Smooth muscle cell (in vitro differentiated cells): ENCODE measurements at regions not wholly inside any gene's neighbourhood (a gene's known extent, or its start where the extent isn't known, plus 50 kb on each side); places are given as distances from the start of the nearest gene placed in this dataset.

Source experiments
- DNase-seq: peaks from one replicate; lab custom pipeline; 2025; ENCODE audit not compliant: unreplicated experiment; lab: John Stamatoyannopoulos, UW
- H2AFZ ChIP-seq: fragments of 200-600 bp; sonication (generic); 2 replicates; pipeline ENCODE4 v1.6.0; 2016; ENCODE audit warnings: antibody characterized with exemption, low read depth, mild to moderate bottlenecking
- H3F3A ChIP-seq: fragments of 200-600 bp; sonication (generic); 2 replicates; pipeline ENCODE4 v1.6.0; 2017; ENCODE audit warnings: antibody characterized with exemption, low read depth
- H3K27ac ChIP-seq: fragments of 200-600 bp; sonication (generic); 2 replicates; pipeline ENCODE4 v1.5.1; 2016; ENCODE audit warnings: low read depth, mild to moderate bottlenecking
- H3K27me3 ChIP-seq: fragments of 200-600 bp; sonication (generic); 2 replicates; pipeline ENCODE4 v1.6.1; 2016; ENCODE audit warnings: low read depth, mild to moderate bottlenecking
- H3K36me3 ChIP-seq: fragments of 200-600 bp; sonication (generic); 2 replicates; pipeline ENCODE4 v1.5.1; 2016; ENCODE audit warnings: low read depth
- H3K4me1 ChIP-seq: fragments of 200-600 bp; sonication (generic); 2 replicates; pipeline ENCODE4 v1.5.1; 2016; ENCODE audit warnings: low read depth
- H3K4me2 ChIP-seq: fragments of 200-600 bp; sonication (generic); 2 replicates; pipeline ENCODE4 v1.6.0; 2016; ENCODE audit warnings: mild to moderate bottlenecking
- H3K4me3 ChIP-seq: fragments of 200-600 bp; sonication (generic); 2 replicates; pipeline ENCODE4 v1.5.1; 2016; ENCODE audit warnings: mild to moderate bottlenecking
- H3K79me2 ChIP-seq: fragments of 200-600 bp; sonication (generic); 2 replicates; pipeline ENCODE4 v1.6.0; 2016; ENCODE audit warnings: low read depth, mild to moderate bottlenecking
- H3K9ac ChIP-seq: fragments of 200-600 bp; sonication (generic); 2 replicates; pipeline ENCODE4 v1.6.0; 2016; ENCODE audit warnings: low read depth
- H3K9me3 ChIP-seq: fragments of 200-600 bp; sonication (generic); replicated peaks from 2 replicates; pipeline ENCODE4 v1.5.1; 2016; ENCODE audit warnings: low read depth
- H4K20me1 ChIP-seq: fragments of 200-600 bp; sonication (generic); 2 replicates; pipeline ENCODE4 v1.6.0; 2016; ENCODE audit warnings: low read depth
- WGBS: methylation state at CpG from one replicate; pipeline ENCODE4 v1.1.7; 2016; ENCODE audit warnings: low lambda C conversion rate; 5-methylcytosine and 5-hydroxymethylcytosine counted together
- TF ChIP-seq, protein P1 (sequence below): fragments of 200-600 bp; sonication (generic); IDR thresholded peaks from 2 replicates; pipeline ENCODE4 v1.5.1; 2017; ENCODE audit warnings: borderline replicate concordance, mild to moderate bottlenecking, antibody characterized with exemption; ENCODE audit not compliant: insufficient read depth, poor library complexity, severe bottlenecking

DNA sequence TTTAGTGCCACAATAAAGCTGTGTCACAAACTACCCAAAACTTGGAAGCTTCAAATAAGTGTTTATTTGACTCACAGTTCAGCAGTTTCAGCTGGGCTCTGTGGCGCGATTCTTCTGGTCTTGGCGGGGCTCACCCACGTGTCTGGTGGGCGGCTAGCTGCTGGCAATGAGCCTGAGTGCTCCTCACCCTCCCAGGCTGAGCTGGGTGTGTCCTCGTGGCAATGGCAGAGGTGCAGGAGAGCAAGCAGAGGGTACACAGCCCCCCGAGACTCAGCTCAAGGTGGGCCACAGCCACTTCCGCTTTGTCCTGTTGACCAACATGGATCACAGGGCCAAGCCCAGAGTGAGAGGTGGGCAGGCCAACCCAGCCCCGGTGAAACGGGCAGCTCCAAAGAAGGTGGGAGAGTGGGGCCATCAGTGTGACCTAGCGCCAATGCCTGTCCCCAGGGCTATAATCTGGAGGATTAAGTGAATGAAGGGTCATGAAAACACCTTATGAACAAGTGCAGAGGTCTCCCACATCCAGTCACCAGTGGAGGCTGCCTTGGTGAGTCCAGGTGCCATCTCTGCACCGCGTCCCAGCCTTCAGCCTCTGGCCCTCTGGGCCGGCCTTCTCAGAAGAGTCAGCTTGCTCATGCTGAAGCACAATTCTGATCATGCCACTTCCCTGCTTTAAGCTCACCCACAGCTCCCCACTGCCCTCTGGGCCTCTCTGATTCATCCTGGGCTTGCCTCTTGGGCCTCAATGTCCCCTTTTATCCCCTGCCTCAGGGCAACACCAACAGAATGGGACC is 74.6 kb upstream of the RTL6 start:
- no peaks in the 10 kb centered on the region for H3K79me2 ChIP-seq
- no peak overlapping the region for H3K4me3 ChIP-seq
- no peaks in the 10 kb centered on the region for H3K4me1 ChIP-seq
- H3F3A ChIP-seq = no peaks in the 10 kb centered on the region
- H3K27me3 ChIP-seq = peaks cover 5% of the 10 kb centered on the region
- H3K27ac ChIP-seq = no peak overlapping the region
- no peaks in the 10 kb centered on the region for H4K20me1 ChIP-seq
- no peak for DNase-seq
- WGBS = 88% methylated on average over 14 of the region's 14 CpGs
- TF ChIP-seq, protein P1, sequence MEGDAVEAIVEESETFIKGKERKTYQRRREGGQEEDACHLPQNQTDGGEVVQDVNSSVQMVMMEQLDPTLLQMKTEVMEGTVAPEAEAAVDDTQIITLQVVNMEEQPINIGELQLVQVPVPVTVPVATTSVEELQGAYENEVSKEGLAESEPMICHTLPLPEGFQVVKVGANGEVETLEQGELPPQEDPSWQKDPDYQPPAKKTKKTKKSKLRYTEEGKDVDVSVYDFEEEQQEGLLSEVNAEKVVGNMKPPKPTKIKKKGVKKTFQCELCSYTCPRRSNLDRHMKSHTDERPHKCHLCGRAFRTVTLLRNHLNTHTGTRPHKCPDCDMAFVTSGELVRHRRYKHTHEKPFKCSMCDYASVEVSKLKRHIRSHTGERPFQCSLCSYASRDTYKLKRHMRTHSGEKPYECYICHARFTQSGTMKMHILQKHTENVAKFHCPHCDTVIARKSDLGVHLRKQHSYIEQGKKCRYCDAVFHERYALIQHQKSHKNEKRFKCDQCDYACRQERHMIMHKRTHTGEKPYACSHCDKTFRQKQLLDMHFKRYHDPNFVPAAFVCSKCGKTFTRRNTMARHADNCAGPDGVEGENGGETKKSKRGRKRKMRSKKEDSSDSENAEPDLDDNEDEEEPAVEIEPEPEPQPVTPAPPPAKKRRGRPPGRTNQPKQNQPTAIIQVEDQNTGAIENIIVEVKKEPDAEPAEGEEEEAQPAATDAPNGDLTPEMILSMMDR = no peak
- no peak overlapping the region for H3K4me2 ChIP-seq
- no peak overlapping the region for H3K9ac ChIP-seq
- no peaks in the 10 kb centered on the region for H3K36me3 ChIP-seq
- no peaks in the 10 kb centered on the region for H3K9me3 ChIP-seq
- no peak overlapping the region for H2AFZ ChIP-seq

DNA sequence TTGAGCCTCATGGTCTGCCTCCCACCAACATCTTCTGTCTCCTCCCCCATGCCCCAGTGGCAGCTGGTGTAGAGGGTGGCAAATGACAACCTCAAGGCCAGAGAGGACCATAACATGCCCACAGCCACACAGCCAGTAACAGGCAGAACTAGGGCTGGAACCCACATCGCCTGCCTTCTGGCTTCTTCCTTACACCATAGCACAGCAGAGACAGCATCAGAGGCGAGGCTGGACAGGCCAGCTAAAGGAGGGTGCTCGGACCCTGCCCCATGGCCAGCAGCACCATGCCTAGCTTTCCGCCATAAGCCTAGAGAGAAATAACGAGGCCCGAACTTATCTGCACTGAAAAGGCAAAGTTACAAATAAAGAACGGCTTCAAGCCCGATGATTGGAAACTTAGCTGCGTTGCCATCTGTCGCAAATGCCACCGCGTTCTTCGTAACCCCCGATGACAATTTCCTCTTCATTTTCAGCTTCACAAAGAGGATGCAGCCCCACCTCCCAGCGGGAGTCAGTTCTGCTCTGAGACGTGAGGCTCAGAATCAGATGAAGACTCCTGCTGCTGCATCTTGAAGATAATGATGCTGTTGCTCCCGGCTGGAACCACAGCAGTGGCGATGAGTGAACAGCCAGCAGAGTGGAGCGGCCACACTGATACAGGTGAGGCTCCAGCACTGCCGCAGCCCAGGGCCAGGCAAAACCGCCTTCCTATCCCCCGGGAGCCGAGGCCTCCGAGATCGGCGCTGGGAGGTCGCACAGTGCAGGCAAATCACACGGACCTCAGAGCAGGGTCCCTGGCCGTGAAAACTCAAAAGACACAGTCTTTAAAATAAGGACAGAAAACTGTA is 73.8 kb upstream of the RTL6 start:
- no peaks in the 10 kb centered on the region for H3K79me2 ChIP-seq
- no peaks in the 10 kb centered on the region for H3K4me1 ChIP-seq
- H3K36me3 ChIP-seq = no peaks in the 10 kb centered on the region
- no peaks in the 10 kb centered on the region for H3K9me3 ChIP-seq
- no peak overlapping the region for H2AFZ ChIP-seq
- no peak overlapping the region for H3K4me2 ChIP-seq
- WGBS = 91% methylated on average over 29 of the region's 29 CpGs
- H4K20me1 ChIP-seq = no peaks in the 10 kb centered on the region
- DNase-seq = no peak
- no peaks in the 10 kb centered on the region for H3F3A ChIP-seq
- no peak overlapping the region for H3K27ac ChIP-seq
- H3K27me3 ChIP-seq = peaks cover 5% of the 10 kb centered on the region
- no peak overlapping the region for H3K9ac ChIP-seq
- no peak overlapping the region for H3K4me3 ChIP-seq
- TF ChIP-seq, protein P1 = no peak

DNA sequence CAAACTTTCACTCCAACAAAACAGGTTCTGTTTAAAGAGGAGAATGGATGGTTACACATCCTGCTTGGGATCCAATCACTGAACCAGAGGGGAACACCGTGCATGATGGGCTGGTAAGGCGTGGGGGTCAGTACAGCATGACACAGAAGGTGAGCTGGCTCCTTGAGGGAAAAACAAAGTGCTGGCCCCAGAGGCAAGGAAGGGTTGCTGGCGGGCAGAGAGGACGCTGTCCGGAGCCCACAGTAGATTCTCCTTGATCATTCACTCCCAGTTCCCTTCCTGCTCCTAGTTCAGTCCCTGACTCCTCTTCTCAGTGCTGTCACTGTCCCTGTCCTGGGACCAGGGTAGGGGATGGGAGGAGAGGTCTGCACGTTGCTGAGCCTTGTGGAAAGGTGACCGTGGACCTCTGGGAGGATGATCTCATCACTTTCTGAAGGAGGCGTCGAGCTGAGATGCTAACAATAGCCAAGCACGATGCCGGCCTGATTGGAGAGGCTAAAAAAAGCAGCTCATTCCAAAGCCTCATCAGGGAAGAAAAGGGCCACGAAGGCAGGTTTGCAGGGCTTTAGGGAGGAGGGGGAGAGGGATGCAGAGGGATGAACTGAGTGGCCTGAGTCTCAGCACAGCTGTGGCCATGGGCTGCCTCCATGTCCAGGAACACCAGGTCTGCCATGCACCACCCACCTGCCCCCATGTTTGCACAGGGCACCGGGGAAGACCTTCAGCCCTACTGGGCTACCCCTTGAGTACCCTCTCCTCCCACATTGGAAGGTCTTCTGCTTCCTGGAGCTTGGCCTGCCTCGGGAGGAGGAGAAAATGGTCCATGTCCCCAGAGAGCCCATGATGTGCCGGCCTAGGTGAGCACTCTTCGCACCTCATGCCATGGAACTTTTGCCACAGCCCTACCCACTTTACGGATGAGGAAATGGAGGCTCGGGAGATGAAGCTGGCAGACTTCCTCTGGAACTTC is 72.7 kb upstream of the RTL6 start:
- WGBS = 84% methylated on average over 18 of the region's 18 CpGs

More for the DNA sequence above, 72.7 kb upstream of the RTL6 start:
- Histone ChIP-seq H3K27ac (no peak overlapping the region), H3K4me1 (no peaks in the 10 kb centered on the region), H3K36me3 (no peaks in the 10 kb centered on the region), H3F3A (no peaks in the 10 kb centered on the region), H3K79me2 (no peaks in the 10 kb centered on the region), H3K9ac (no peak overlapping the region), H3K4me3 (no peak overlapping the region), H3K9me3 (no peaks in the 10 kb centered on the region), H4K20me1 (no peaks in the 10 kb centered on the region), H3K4me2 (no peak overlapping the region), H3K27me3 (no peaks in the 10 kb centered on the region), H2AFZ (no peak overlapping the region)
- TF ChIP-seq, protein P1 = no peak
- DNase-seq = no peak
